Ishikawa (cell line): ENCODE measurements at regions not wholly inside any gene's neighbourhood (a gene's known extent, or its start where the extent isn't known, plus 50 kb on each side); places are given as distances from the start of the nearest gene placed in this dataset.

ENCODE experiments used
- CEBPB ChIP-seq: IDR thresholded peaks from 2 replicates; pipeline ENCODE4 v1.6.1; 2012
- CREB1 ChIP-seq: IDR thresholded peaks from 2 replicates; pipeline ENCODE4 v1.6.1; 2012; ENCODE audit warnings: low read depth
- EP300 ChIP-seq: IDR thresholded peaks from 2 replicates; pipeline ENCODE4 v1.6.1; 2012; ENCODE audit warnings: borderline replicate concordance
- FOXM1 ChIP-seq: IDR thresholded peaks from 2 replicates; pipeline ENCODE4 v1.6.1; 2012; ENCODE audit warnings: low read depth, borderline replicate concordance
- MAX ChIP-seq: IDR thresholded peaks from 2 replicates; pipeline ENCODE4 v1.6.1; 2012
- NFIC ChIP-seq: IDR thresholded peaks from 2 replicates; pipeline ENCODE4 v1.6.1; 2012
- RAD21 ChIP-seq: IDR thresholded peaks from 2 replicates; pipeline ENCODE4 v1.6.1; 2012; ENCODE audit warnings: low read depth
- REST ChIP-seq: IDR thresholded peaks from 2 replicates; pipeline ENCODE4 v1.6.1; 2012; ENCODE audit warnings: low read depth, mild to moderate bottlenecking
- TAF1 ChIP-seq: IDR thresholded peaks from 2 replicates; pipeline ENCODE4 v1.6.1; 2012; ENCODE audit warnings: low read depth, mild to moderate bottlenecking
- TCF12 ChIP-seq: IDR thresholded peaks from 2 replicates; pipeline ENCODE4 v1.6.1; 2012; ENCODE audit warnings: low read depth
- ZBTB7A ChIP-seq: IDR thresholded peaks from 2 replicates; pipeline ENCODE4 v1.6.1; 2012; ENCODE audit warnings: low read depth

DNA sequence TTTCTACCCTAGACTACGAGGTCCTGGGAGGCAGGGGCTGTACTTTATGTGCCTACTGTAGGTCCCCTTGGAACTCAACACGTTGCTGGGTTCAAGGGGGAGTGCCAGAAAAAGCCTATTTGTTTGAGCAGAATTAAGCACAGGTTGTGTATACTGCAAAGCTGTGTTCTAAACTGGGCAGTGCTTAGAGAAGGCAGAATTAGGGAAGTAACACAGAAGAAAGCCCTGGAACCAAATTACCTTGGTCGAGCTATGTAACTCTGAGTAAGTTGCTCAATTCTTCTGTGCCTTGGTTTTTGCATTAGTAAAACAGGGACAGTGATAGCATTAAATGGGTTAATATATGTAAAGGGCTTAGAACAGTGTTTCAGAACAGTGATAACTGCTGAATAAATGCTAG, 245.0 kb upstream of the SFRP2 start:
- TF ChIP-seq EP300 (no peak), CREB1 (no peak), CEBPB (no peak), FOXM1 (no peak), TCF12 (no peak), NFIC (no peak), TAF1 (no peak), MAX (no peak), RAD21 (no peak), ZBTB7A (no peak), REST (no peak)
